ENCODE measurements at regions not wholly inside any gene's neighbourhood (a gene's known extent, or its start where the extent isn't known, plus 50 kb on each side); places are given as distances from the start of the nearest gene placed in this dataset.
"Not testable (repeated sequence)": the region's sequence is repeated elsewhere in the genome, so short reads cannot be mapped to it uniquely, and the experiment has no call there.

DNA sequence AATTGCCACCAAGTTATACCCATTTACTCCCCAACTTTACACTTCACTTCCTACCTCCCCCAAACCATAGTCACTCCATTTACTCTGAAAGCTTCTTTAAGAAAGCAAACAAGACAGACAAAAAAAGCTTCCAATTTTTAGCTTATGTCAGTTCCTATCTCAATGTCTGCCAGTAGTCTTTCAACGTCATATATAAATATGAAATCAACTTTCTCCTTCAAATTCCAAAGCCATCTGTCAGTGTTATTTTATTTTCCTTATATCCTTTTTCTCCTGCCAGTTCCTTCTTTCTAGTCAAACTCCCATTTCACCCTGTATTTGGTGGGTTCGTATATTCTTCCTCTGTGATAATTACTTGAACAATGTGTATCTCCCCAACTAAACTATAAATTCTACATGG lies 85.8 kb upstream of the CMC1 start:
- Histone ChIP-seq H3K27me3 (no peaks in the 10 kb centered on the region), H3K9me3 (peaks cover 3 to 20% (median 14%) of the 10 kb centered on the region in 4 donors), H3K27ac (no peak overlapping the region), H3K36me3 (no peaks in the 10 kb centered on the region), H3K4me1 (peaks cover 0 to 9% (median 0%) of the 10 kb centered on the region in 4 donors), H3K4me3 (no peak overlapping the region)
- DNase-seq = no peak
- WGBS, 5 donors = 37 to 88% (median 66%) methylated on average over 2 of the region's 2 CpGs
- TF ChIP-seq, protein P1, sequence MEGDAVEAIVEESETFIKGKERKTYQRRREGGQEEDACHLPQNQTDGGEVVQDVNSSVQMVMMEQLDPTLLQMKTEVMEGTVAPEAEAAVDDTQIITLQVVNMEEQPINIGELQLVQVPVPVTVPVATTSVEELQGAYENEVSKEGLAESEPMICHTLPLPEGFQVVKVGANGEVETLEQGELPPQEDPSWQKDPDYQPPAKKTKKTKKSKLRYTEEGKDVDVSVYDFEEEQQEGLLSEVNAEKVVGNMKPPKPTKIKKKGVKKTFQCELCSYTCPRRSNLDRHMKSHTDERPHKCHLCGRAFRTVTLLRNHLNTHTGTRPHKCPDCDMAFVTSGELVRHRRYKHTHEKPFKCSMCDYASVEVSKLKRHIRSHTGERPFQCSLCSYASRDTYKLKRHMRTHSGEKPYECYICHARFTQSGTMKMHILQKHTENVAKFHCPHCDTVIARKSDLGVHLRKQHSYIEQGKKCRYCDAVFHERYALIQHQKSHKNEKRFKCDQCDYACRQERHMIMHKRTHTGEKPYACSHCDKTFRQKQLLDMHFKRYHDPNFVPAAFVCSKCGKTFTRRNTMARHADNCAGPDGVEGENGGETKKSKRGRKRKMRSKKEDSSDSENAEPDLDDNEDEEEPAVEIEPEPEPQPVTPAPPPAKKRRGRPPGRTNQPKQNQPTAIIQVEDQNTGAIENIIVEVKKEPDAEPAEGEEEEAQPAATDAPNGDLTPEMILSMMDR (IDR thresholded peaks at IDR 0.05) = no peak
- no peak for TF ChIP-seq POLR2A (IDR thresholded peaks at IDR 0.05)
- intact Hi-C loops (cut with DNase I; ENCODE audit: low total_unique reads) = no loop called here

DNA sequence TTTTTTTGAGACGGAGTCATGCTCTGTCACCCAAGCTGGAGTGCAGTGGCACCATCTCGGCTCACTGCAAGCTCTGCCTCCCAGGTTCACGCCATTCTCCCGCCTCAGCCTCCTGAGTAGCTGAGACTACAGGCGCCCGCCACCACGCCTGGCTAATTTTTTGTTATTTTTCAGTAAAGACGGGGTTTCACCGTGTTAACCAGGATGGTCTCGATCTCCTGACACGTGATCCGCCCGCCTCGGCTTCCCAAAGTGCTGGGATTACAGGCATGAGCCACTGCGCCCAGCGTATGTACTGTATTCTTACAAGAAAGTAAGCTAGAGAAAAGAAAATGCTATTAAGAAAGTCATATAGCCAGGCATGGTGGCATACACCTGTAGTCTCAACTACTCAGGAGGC lies 84.8 kb upstream of the CMC1 start:
- intact Hi-C loops (cut with DNase I; ENCODE audit: low total_unique reads) = not testable (repeated sequence)

DNA sequence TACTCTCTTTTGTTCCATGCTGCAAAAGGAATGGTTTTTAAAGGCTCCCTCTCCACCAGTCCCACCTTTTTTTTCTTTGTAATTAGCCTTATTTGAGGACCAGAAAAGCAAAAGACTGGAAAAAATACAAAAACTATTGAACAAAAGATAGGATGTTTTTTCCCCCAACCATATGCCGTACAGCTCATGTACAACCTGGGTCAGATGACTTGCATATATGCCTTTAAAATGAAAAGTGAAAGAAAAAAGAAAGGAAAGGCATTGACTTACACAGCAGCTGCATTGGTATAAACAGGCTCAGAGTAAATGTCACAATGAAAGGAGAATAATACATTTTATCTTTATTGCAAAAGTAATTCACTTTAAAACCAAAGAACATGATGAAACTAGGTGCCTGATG lies 69.5 kb upstream of the CMC1 start:
- H3K27ac ChIP-seq = no peak overlapping the region

More for the DNA sequence above, 84.8 kb upstream of the CMC1 start:
- H3K4me3 ChIP-seq, H3K36me3 ChIP-seq, DNase-seq, H3K27ac ChIP-seq, H3K4me1 ChIP-seq, H3K27me3 ChIP-seq: not testable (repeated sequence)
- H3K9me3 ChIP-seq = peaks cover 3 to 20% (median 14%) of the 10 kb centered on the region in 4 donors
- 91 to 95% (median 92%) methylated on average over 16 of the region's 16 CpGs for WGBS, 5 donors

DNA sequence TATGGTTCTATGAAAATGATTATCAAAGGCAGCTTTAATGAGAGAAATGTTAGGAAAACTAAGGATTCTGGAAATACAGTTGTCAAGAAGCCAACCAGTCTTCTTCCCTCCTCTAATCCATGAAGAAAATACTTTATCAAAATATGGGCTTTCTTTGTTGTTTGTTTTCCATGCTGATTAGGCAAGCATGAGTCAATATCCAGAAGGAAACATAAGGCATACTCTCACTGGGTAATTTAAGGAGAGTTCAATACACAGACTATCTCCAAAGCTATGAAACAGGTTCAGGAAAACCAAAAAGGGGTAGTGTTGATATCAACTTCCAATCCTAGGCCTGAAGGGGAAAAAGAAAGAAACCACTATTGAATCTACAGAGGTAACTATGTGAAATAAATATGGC lies 68.7 kb upstream of the CMC1 start:
- Histone ChIP-seq H3K4me1 (no peaks in the 10 kb centered on the region), H3K9me3 (no peaks in the 10 kb centered on the region), H3K27me3 (no peaks in the 10 kb centered on the region), H3K36me3 (no peaks in the 10 kb centered on the region), H3K27ac (no peak overlapping the region), H3K4me3 (no peak overlapping the region)
- DNase-seq = no peak
- intact Hi-C loops (cut with DNase I; ENCODE audit: low total_unique reads) = no loop called here
- TF ChIP-seq, protein P1 (IDR thresholded peaks at IDR 0.05) = no peak
- TF ChIP-seq EP300 (IDR thresholded peaks at IDR 0.05) = no peak
- no peak for TF ChIP-seq POLR2A (IDR thresholded peaks at IDR 0.05)
- no peak for TF ChIP-seq POLR2AphosphoS5 (IDR thresholded peaks at IDR 0.05)

More for the DNA sequence above, 69.5 kb upstream of the CMC1 start:
- no peaks in the 10 kb centered on the region for H3K36me3 ChIP-seq
- 30 to 45% (median 41%) methylated on average over 1 of the region's 1 CpG for WGBS, 5 donors
- TF ChIP-seq POLR2A (IDR thresholded peaks at IDR 0.05) = no peak
- no peak for TF ChIP-seq EP300 (IDR thresholded peaks at IDR 0.05)
- TF ChIP-seq, protein P1 (IDR thresholded peaks at IDR 0.05) = no peak
- no peaks in the 10 kb centered on the region for H3K27me3 ChIP-seq
- H3K4me1 ChIP-seq = no peaks in the 10 kb centered on the region
- DNase-seq = peak in 1 of 2 donors; percentile 17
- no peak overlapping the region for H3K4me3 ChIP-seq
- H3K9me3 ChIP-seq = no peaks in the 10 kb centered on the region
- intact Hi-C loops (cut with DNase I; ENCODE audit: low total_unique reads) = no loop called here

DNA sequence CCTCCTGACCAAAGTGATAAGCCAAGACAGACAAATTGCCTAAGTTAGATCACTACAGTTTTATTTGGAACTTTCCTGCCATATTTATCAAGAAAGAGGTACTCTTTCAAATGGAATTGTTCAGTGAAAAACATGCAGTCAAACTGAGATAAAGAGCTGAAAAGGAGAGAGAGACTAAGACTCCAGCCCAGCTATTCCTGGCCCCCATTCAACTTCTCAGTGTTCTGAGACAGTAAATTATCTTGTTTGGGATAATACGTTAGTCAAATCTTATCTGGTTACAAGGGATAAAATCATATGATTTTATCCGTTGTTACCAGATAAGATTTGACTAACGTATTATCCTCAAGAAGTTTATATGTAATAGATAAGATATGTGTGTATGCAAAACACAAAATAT lies 67.6 kb upstream of the CMC1 start:
- H3K27ac ChIP-seq = no peak overlapping the region
- no peaks in the 10 kb centered on the region for H3K9me3 ChIP-seq
- peak in 1 of 2 donors; percentile 14 for DNase-seq
- H3K4me1 ChIP-seq = no peaks in the 10 kb centered on the region
- no peaks in the 10 kb centered on the region for H3K27me3 ChIP-seq
- WGBS, 5 donors = 21 to 27% (median 24%) methylated on average over 3 of the region's 3 CpGs
- TF ChIP-seq, protein P1 (IDR thresholded peaks at IDR 0.05) = no peak
- TF ChIP-seq EP300 (IDR thresholded peaks at IDR 0.05) = no peak
- TF ChIP-seq POLR2A (IDR thresholded peaks at IDR 0.05) = no peak
- TF ChIP-seq POLR2AphosphoS5 (IDR thresholded peaks at IDR 0.05) = no peak
- no peaks in the 10 kb centered on the region for H3K36me3 ChIP-seq
- intact Hi-C loops (cut with DNase I; ENCODE audit: low total_unique reads) = no loop called here
- no peak overlapping the region for H3K4me3 ChIP-seq
